GM19023 (cell line): ENCODE measurements at regions not wholly inside any gene's neighbourhood (a gene's known extent, or its start where the extent isn't known, plus 50 kb on each side); places are given as distances from the start of the nearest gene placed in this dataset.

Source experiments
- ATAC-seq: cut with Tn5 transposase; IDR thresholded peaks from one replicate; pipeline ENCODE4 v1.9.1; 2021; ENCODE audit warnings: mild to moderate bottlenecking, moderate library complexity; ENCODE audit not compliant: unreplicated experiment

GRCh38 chr3:59267021-59267420 is 217.2 kb upstream of the CFAP20DC start:
- no peak for ATAC-seq

GRCh38 chr3:59266551-59266950 is 216.7 kb upstream of the CFAP20DC start:
- ATAC-seq = no peak

DNA sequence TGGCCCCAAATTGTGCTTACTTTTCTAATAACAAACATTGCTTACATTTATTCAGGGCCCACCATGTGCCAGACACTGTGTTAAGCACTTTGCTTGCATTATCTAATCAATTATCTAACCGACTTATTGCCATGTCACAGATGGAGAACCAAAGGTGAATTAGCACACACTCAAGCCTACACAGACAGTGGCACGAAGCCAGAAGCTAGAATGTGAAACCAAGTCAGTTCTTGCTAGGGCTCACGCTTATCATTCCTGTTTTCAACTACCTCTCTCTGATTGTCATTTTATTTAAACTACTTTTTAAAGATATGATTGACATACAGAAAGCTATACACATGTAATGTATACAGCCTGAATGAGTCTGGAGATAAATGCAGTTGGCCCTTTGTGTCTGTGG is 215.7 kb upstream of the CFAP20DC start:
- no peak for ATAC-seq

GRCh38 chr3:59264366-59264765 is 214.5 kb upstream of the CFAP20DC start:
- ATAC-seq = no peak

DNA sequence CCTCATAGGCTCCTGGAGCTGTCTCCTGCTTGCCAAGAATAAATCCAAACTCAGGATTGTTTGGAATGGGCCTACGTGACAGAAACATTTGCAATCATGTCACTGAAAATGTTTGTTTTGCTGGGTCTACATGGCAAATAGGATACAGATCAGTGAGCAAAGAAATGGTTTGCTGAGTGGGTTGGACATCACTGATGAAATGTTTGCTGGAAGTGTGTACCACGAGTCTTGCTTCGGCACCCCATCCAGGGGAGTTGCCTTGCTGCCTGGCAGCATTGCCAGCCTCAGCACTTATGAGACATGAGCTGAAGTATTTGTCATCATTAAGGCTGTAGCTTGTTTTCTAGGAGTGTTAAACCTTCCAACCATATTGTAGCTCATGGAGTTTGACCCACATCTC is 213.3 kb upstream of the CFAP20DC start:
- no peak for ATAC-seq

- peak; percentile 91 for ATAC-seq
Measured at GRCh38 chr3:59262076-59262498, 212.3 kb upstream of the CFAP20DC start.

DNA sequence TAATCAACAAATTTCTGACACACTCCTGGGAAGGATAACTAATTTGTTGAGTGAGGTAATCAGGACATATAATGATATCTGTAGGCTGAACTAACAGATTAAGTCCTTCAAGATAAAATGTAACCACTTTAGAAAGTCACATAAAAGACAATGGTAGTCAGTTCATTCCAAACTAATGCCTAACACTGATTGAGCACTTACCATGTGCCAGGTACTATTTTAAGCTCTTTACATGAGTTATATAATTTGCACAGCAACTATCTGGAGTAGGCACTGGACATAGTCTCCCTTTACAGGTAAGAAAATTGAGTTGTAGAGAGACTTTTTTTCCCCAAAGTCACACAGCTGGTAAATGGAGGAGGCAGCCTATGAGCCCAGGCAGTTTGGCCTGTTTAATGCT is 211.2 kb upstream of the CFAP20DC start:
- no peak for ATAC-seq

DNA sequence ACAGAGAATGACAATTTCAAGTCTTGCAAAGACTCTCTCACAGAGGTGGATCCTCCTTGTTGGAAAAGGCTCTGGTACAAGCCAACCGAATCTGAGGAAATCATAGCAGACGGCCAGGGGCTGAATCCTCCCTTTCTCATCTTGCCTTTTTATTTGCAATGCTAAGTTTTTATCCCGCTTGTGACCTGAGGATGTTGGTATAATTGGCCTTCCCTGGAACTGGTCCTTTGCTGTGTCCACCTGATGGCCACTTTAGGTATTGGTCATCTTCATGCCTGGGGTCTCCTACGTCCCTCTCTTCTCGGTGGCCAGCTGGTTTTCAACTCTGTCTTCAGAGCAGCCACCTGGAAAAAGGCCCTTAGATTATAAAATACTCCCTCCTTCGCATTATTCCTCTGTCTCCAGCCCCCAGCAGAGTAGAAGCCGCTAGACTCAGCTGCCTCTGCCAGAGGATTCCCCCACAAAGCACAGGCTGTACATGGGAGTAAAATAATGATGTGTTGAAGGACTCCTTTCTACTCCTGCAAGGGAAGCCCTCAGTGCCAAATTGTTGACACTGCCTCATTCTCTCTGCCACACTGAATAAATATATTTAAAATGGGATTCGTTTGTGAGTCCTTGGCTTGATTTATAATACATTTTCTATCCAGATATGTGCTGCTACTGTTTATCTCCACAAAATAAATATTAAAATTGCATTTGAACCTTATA is 208.9 kb upstream of the CFAP20DC start:
- ATAC-seq = no peak

GRCh38 chr3:59257506-59257905 is 207.7 kb upstream of the CFAP20DC start:
- no peak for ATAC-seq

DNA sequence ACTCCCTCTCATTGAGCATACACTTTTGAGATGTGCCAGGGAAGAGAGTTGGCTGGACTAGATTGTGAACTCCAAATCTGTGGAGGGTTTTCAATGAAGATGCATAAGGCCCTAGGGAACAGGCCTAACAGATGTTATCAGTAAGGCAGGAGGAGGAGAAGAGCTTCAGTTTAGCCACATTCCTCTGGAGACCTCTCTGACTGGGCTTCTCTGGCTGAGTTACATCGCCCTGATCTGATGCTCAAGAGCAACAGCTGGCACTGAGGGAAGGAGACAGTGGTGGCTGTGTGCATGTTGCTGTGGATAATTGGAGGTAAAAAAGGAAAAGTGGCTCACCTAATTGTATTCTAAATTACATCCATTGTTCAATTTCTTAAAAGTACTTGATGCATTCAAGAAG is 206.4 kb upstream of the CFAP20DC start:
- no peak for ATAC-seq

DNA sequence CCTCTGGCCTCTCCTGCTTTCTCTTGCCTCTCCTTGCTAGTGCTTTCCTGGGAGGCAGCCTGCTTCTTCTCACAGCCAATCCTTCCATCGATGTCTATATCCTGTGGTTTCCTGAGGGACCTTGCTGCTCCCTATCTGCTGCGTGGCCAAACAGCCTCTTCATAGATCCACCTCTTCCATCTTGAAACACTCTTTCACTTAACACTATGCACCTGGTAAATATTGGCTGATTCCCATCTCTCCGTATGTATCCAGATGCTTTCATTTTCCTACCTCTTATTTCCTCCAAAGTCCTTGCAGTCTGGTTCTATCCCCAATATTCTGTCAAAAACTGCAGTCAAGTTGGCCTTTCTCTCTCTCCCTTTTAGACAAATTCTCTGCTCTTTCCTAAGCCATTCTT is 205.2 kb upstream of the CFAP20DC start:
- ATAC-seq = no peak

DNA sequence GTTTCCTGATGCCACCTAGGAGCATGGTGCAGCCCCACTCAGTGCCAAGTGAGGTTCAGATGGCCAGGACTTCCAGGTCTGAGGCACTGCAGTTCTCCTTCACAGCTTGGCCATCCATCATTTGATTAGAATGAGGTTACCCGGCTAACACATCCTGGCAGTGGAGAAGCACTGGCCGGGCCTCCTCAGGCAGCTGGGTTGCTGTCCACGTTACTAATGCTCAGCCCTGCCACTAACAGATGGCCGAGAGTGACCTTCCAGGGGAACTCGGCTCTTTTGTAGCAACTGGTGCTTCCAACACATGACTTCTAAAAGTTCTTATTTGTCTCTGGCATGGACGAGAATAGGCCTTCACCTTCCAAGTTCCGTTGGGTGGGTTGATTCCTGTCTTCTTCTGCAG is 204.6 kb upstream of the CFAP20DC start:
- ATAC-seq = no peak

GRCh38 chr3:59253523-59253922 is 203.7 kb upstream of the CFAP20DC start:
- ATAC-seq = no peak

- ATAC-seq = no peak
Measured at GRCh38 chr3:59251869-59252268, 202.0 kb upstream of the CFAP20DC start.

DNA sequence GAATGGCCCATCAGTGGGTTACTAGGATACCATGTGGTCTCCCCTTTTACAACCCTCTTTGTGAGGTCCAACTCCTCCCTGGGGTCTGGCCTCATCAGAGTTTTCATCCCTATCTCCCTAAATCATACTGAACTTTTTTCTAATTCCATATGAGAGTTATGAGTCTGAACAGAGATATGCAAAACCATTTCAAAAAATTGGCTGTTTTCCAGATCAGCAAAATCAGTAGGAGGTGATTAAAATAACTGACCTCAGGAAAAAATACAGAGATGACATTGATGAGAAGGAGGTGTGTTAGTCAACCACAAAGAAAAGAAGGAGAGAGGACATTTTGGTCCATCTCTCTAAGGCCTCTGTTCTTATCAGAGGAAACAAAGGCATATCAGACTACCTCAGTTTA is 200.8 kb upstream of the CFAP20DC start:
- ATAC-seq = no peak

DNA sequence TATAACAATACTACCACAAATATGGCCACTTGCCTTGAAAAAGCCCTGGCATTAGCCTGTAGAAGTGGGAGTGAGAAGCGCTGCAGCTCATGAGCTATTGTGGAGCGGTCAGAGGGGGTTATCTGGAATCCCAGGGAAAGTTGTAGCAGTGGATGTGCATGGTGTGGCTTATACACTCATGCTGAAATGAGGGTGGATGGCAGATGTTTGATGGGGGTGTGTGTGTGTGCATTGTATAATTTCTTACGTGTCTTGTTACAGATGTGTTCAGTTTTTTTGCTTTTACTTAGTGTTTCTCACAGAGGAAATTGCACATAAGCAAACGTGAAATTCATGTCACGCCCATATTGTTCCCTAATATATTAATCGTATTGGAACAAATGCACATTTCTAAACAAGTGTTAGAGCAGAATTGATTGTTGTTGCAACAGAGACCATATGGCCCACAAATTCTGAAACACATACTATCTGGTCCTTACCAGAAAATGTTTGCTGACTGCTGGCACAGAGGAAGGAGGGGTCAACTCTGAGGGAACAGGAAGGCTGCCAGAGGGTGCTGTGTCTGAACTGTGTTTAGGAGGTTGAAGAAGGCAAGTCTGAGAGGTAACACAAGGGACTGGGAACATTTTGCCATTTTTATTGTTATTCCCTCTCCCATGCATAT is 200.0 kb upstream of the CFAP20DC start:
- ATAC-seq = no peak

DNA sequence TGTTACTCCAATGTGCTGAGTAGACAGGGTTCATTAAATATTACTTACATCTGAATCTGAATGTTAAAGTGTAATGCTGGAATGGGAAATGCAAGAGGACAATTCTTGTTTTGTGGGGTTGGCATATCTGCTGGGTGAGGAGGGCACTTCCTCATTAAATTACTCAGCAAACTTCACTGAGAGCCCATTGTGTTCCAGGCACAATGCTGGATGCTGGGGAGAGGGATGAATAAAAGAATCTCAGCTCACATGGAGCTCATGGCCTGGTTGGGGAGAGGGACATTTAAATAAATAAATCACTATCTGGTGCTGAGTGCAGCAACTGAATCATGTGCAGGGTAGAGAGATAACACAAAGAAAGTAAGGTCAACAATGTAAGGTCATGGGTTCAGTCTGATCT is 199.2 kb upstream of the CFAP20DC start:
- ATAC-seq = no peak

DNA sequence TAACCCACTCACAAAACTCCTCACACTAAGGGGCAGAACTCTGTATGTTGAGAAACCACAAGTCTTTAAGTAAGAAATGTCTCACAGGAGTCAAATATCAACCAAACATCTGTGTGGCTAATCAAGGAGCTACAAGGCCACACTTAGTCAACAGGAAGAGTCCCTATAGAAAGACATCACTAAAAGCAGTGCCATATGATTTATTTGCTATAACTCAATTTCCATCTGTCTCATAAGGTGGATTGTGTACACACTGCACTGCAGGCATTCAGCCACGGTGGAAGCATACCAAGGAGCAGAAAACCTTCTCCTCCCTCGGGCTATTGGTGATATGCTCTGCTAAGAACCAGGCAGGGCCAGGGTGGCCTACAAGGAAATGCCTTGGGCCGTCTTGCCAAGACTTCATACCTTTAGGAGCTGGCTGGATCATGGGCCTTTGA is 197.6 kb upstream of the CFAP20DC start:
- ATAC-seq = no peak

- no peak for ATAC-seq
Measured at GRCh38 chr3:59246719-59247401, 197.0 kb upstream of the CFAP20DC start.

DNA sequence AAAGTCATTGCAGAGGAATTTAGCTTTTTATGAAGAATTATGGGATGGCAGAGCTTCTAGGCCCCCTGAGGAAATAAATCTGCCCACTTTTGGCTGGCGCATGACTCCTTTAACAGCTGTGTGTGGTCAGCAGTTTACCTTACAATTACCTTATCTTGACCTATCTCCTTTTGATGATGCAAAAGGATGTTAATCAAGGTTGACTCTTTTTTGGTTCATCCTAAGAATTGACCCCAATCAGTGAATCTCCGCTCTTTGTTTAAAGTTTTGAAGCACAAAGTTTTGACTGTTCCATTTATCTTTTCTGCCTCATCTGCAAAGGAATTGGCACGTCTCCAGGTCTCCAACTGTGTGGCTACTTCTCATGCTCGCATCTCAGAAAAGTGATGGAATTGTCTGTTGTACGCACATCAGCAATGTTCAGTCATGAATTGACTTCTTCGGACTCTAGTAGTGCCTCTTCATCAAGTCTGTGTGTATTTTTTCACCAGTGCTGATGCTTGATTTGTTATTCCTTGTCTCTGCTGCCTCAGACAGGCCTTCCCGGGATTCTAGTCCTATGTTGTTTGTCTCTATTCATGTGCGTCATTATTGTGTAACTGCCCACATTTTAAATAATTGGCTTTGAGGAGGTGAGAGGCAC is 196.2 kb upstream of the CFAP20DC start:
- ATAC-seq = no peak

- no peak for ATAC-seq
Measured at GRCh38 chr3:59245300-59245858, 195.6 kb upstream of the CFAP20DC start.
